Endodermal cell (in vitro differentiated cells): ENCODE measurements at regions not wholly inside any gene's neighbourhood (a gene's known extent, or its start where the extent isn't known, plus 50 kb on each side); places are given as distances from the start of the nearest gene placed in this dataset.

Source experiments
- DNase-seq: peaks from one replicate; pipeline ENCODE4 v3.0.0-alpha.2; 2017
- H3K27ac ChIP-seq: 2 replicates; pipeline ENCODE4 v1.5.1; 2013; ENCODE audit warnings: mild to moderate bottlenecking, low read depth, low read length, moderate library complexity
- H3K27me3 ChIP-seq: 2 replicates; pipeline ENCODE4 v1.6.1; 2013; ENCODE audit warnings: mild to moderate bottlenecking, low read length, moderate library complexity; ENCODE audit not compliant: insufficient read depth, control insufficient read depth, poor library complexity, severe bottlenecking
- H3K36me3 ChIP-seq: 2 replicates; pipeline ENCODE4 v1.7.0; 2013; ENCODE audit warnings: mild to moderate bottlenecking, low read length, moderate library complexity; ENCODE audit not compliant: control insufficient read depth, insufficient read depth
- H3K4me1 ChIP-seq: one replicate; pipeline ENCODE4 v1.7.0; 2013; ENCODE audit warnings: low read length; ENCODE audit not compliant: control insufficient read depth, insufficient read depth
- H3K4me3 ChIP-seq: 2 replicates; pipeline ENCODE4 v1.5.1; 2013; ENCODE audit warnings: mild to moderate bottlenecking, low read length, moderate library complexity
- H3K9ac ChIP-seq: 2 replicates; pipeline ENCODE4 v1.6.1; 2013; ENCODE audit warnings: mild to moderate bottlenecking, low read length, moderate library complexity; ENCODE audit not compliant: poor library complexity, severe bottlenecking; ENCODE audit errors: extremely low read depth
- H3K9me3 ChIP-seq: 2 replicates; pipeline ENCODE4 v1.6.1; 2013; ENCODE audit warnings: mild to moderate bottlenecking, low read length, moderate library complexity; ENCODE audit not compliant: control insufficient read depth
- H3K27ac Mint-ChIP-seq: 2 replicates; pipeline ENCODE4 v1.8.0; 2020; ENCODE audit warnings: mixed read lengths
- H3K27me3 Mint-ChIP-seq: 2 replicates; pipeline ENCODE4 v1.8.0; 2021; ENCODE audit warnings: mild to moderate bottlenecking, mixed read lengths; ENCODE audit not compliant: insufficient read depth
- H3K36me3 Mint-ChIP-seq: 2 replicates; pipeline ENCODE4 v1.8.0; 2020; ENCODE audit warnings: low read depth, mixed read lengths
- H3K4me1 Mint-ChIP-seq: 2 replicates; pipeline ENCODE4 v1.8.0; 2020; ENCODE audit warnings: mixed read lengths
- H3K4me3 Mint-ChIP-seq: 2 replicates; pipeline ENCODE4 v1.8.0; 2020; ENCODE audit warnings: mild to moderate bottlenecking, moderate library complexity, mixed read lengths
- H3K9me3 Mint-ChIP-seq: 2 replicates; pipeline ENCODE4 v1.8.0; 2020; ENCODE audit warnings: mild to moderate bottlenecking, mixed read lengths
- CTCF ChIP-seq: fragments of 200-600 bp; sonication (generic); conservative IDR thresholded peaks from 2 replicates; pipeline ENCODE4 v1.5.0; 2021; ENCODE audit warnings: antibody characterized with exemption, mild to moderate bottlenecking
- WGBS, 2 experiments: methylation state at CpG; one replicate each; pipeline versions ENCODE4 v1.1.5 to v1.1.7; 2013; ENCODE audit warnings: missing lambda C conversion rate in 2 of 2, mixed read lengths in 1 of 2; ENCODE audit not compliant: insufficient coverage in 1 of 2, insufficient read length in 1 of 2; 5-methylcytosine and 5-hydroxymethylcytosine counted together

DNA sequence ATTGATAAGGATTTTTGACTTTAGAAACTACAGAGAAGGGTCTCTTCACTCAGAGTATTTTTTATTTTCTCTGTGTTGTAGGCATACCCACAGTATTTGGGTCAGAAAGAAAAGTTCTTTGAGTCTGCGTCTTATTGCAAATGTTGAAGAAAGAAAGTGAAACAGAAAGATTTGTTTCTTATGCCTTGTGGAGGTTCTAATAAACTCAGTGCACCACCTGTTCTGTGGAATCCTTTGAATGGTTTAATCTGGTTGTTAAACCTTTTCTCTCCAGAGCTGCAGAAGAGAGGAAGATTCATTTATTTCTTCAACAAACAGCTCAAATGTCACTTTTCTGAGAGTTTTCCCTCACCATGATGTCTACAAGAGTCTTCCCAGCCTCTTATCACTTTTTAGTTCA lies 146.6 kb upstream of the PLEKHG7 start:
- DNase-seq = no peak
- Histone ChIP-seq H3K9me3 (no peaks in the 10 kb centered on the region), H3K27ac (no peak overlapping the region), H3K36me3 (no peaks in the 10 kb centered on the region), H3K4me1 (peaks cover 7% of the 10 kb centered on the region), H3K4me3 (no peak overlapping the region), H3K27me3 (no peaks in the 10 kb centered on the region), H3K9ac (no peak overlapping the region)
- Mint-ChIP-seq H3K9me3 (no peaks in the 10 kb centered on the region), H3K4me3 (no peak overlapping the region), H3K4me1 (peaks cover 25% of the 10 kb centered on the region), H3K27ac (no peak overlapping the region), H3K36me3 (no peaks in the 10 kb centered on the region), H3K27me3 (no peaks in the 10 kb centered on the region)
- no peak for TF ChIP-seq CTCF
- 93 to 100% methylated on average over 1 of the region's 1 CpG for WGBS, 2 experiments

- no peak for TF ChIP-seq CTCF
- no peak for DNase-seq
- H3K9me3 Mint-ChIP-seq = no peaks in the 10 kb centered on the region
These were observed 148.4 kb upstream of the PLEKHG7 start for GRCh38 chr12:92554158-92555073.

DNA sequence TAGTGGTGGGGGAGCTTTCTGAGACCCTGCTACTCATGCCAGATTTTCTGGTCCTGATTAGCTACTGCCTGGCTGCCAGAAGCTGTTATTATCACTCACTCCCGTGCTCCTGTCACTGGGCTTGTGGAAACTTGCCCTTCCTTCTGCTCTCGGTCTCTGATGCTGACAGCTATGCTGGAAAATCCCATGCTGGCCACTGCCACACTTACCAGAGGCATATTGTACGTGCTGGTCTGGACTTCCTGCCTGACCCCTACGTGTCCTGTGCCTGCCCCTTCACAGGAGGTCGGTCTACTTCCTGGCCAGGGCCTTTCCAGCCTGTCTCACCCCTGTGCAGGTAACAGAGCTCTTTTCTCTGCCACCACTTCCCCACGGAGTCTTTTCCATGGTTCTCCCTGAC lies 149.4 kb upstream of the PLEKHG7 start:
- TF ChIP-seq CTCF = no peak
- Mint-ChIP-seq H3K4me3 (no peak overlapping the region), H3K9me3 (no peaks in the 10 kb centered on the region), H3K4me1 (peaks cover 21% of the 10 kb centered on the region), H3K27me3 (no peaks in the 10 kb centered on the region), H3K36me3 (no peaks in the 10 kb centered on the region), H3K27ac (no peak overlapping the region)
- no peaks in the 10 kb centered on the region for H3K36me3 ChIP-seq
- no peaks in the 10 kb centered on the region for H3K27me3 ChIP-seq
- no peak overlapping the region for H3K27ac ChIP-seq
- H3K4me3 ChIP-seq = no peak overlapping the region
- no peak overlapping the region for H3K9ac ChIP-seq
- H3K4me1 ChIP-seq = peaks cover 7% of the 10 kb centered on the region
- no peaks in the 10 kb centered on the region for H3K9me3 ChIP-seq
- DNase-seq = no peak
- WGBS, 2 experiments = 91 to 92% methylated on average over 4 to 6 of the region's 6 CpGs

More at GRCh38 chr12:92554158-92555073, 148.4 kb upstream of the PLEKHG7 start:
- Mint-ChIP-seq H3K4me3 (no peak overlapping the region), H3K4me1 (peaks cover 25% of the 10 kb centered on the region), H3K36me3 (no peaks in the 10 kb centered on the region), H3K27me3 (no peaks in the 10 kb centered on the region), H3K27ac (no peak overlapping the region)
- H3K4me1 ChIP-seq = peaks cover 7% of the 10 kb centered on the region
- WGBS, 2 experiments = 93 to 100% methylated on average over 2 to 3 of the region's 3 CpGs
- H3K27me3 ChIP-seq = no peaks in the 10 kb centered on the region
- H3K9ac ChIP-seq = no peak overlapping the region
- no peaks in the 10 kb centered on the region for H3K36me3 ChIP-seq
- H3K4me3 ChIP-seq = no peak overlapping the region
- no peak overlapping the region for H3K27ac ChIP-seq
- H3K9me3 ChIP-seq = no peaks in the 10 kb centered on the region
